CD14-positive monocyte (primary cell): ENCODE measurements at regions not wholly inside any gene's neighbourhood (a gene's known extent, or its start where the extent isn't known, plus 50 kb on each side); places are given as distances from the start of the nearest gene placed in this dataset.

ENCODE experiments used
- DNase-seq, 3 donors: peaks; one replicate each; pipeline ENCODE4 v3.0.0-alpha.2; 2011 to 2022
- H2AFZ ChIP-seq: 2 replicates; pipeline ENCODE4 v1.6.0; 2012; ENCODE audit warnings: mild to moderate bottlenecking, low read depth, low read length, inconsistent platforms; ENCODE audit not compliant: insufficient read depth, poor library complexity, severe bottlenecking
- H3K27ac ChIP-seq, 2 donors: 1 replicate in 1 of 2; 2 replicates in 1 of 2; pipeline ENCODE4 v1.5.1; 2012 to 2013; ENCODE audit warnings: low read length in 2 of 2, control low read depth in 1 of 2, inconsistent platforms in 1 of 2, low read depth in 1 of 2, mild to moderate bottlenecking in 1 of 2
- H3K27me3 ChIP-seq, 2 donors: one replicate each; pipeline versions ENCODE4 v1.6.0 to v1.6.1; 2011 to 2013; ENCODE audit warnings: low read length in 2 of 2; ENCODE audit not compliant: control insufficient read depth in 2 of 2, insufficient read depth in 2 of 2
- H3K36me3 ChIP-seq, 2 donors: replicated peaks in 1 of 2; 1 replicate in 1 of 2; 2 replicates in 1 of 2; pipeline versions ENCODE4 v1.5.1 to v1.6.1; 2012 to 2013; ENCODE audit warnings: low read length in 2 of 2, control low read depth in 1 of 2, inconsistent platforms in 1 of 2, mild to moderate bottlenecking in 1 of 2; ENCODE audit not compliant: insufficient read depth in 2 of 2, control insufficient read depth in 1 of 2
- H3K4me1 ChIP-seq, 2 donors: 1 replicate in 1 of 2; 2 replicates in 1 of 2; pipeline versions ENCODE4 v1.5.1 to v1.6.1; 2012 to 2013; ENCODE audit warnings: low read length in 2 of 2, control low read depth in 1 of 2, inconsistent platforms in 1 of 2, mild to moderate bottlenecking in 1 of 2, moderate library complexity in 1 of 2; ENCODE audit not compliant: insufficient read depth in 2 of 2, control insufficient read depth in 1 of 2
- H3K4me2 ChIP-seq: replicated peaks from 2 replicates; pipeline ENCODE3; 2012; ENCODE audit warnings: low read length, moderate library complexity, mild to moderate bottlenecking; ENCODE audit not compliant: poor library complexity, severe bottlenecking; ENCODE audit errors: extremely low read depth
- H3K4me3 ChIP-seq, 3 experiments: fragments of 200-600 bp in 1 of 3; sonication (generic) in 1 of 3; replicated peaks in 1 of 3; 1 replicate in 2 of 3; 2 replicates in 1 of 3; pipeline ENCODE4 v1.5.1; 2011 to 2013; ENCODE audit warnings: low read length in 3 of 3, mild to moderate bottlenecking in 3 of 3, control low read depth in 2 of 3, low read depth in 2 of 3, inconsistent platforms in 1 of 3, moderate library complexity in 1 of 3
- H3K79me2 ChIP-seq: 2 replicates; pipeline ENCODE4 v1.6.0; 2012; ENCODE audit warnings: mild to moderate bottlenecking, control low read depth, inconsistent platforms, low read length, moderate library complexity; ENCODE audit not compliant: insufficient read depth
- H3K9ac ChIP-seq: 2 replicates; pipeline ENCODE4 v1.6.0; 2017; ENCODE audit warnings: low read length, mild to moderate bottlenecking; ENCODE audit not compliant: insufficient read depth, poor library complexity, severe bottlenecking
- H3K9me3 ChIP-seq, 2 donors: replicated peaks in 1 of 2; 1 replicate in 1 of 2; 2 replicates in 1 of 2; pipeline versions ENCODE4 v1.5.1 to v1.6.1; 2012 to 2013; ENCODE audit warnings: low read length in 2 of 2, control low read depth in 1 of 2; ENCODE audit not compliant: control insufficient read depth in 1 of 2, insufficient read depth in 1 of 2
- H4K20me1 ChIP-seq: 2 replicates; pipeline ENCODE4 v1.6.0; 2012; ENCODE audit warnings: mild to moderate bottlenecking, low read length, control low read depth, moderate library complexity; ENCODE audit not compliant: insufficient read depth
- H3K27ac Mint-ChIP-seq, 7 donors: one replicate each; pipeline ENCODE4 v1.8.0; 2020; ENCODE audit warnings: mild to moderate bottlenecking in 7 of 7, mixed read lengths in 7 of 7, moderate library complexity in 6 of 7, inconsistent platforms in 2 of 7
- H3K27me3 Mint-ChIP-seq, 3 donors: one replicate each; pipeline ENCODE4 v1.8.0; 2021 to 2022; ENCODE audit warnings: low read depth in 3 of 3, mild to moderate bottlenecking in 3 of 3, mixed read lengths in 3 of 3, moderate library complexity in 3 of 3, inconsistent platforms in 1 of 3
- H3K36me3 Mint-ChIP-seq, 2 donors: one replicate each; pipeline ENCODE4 v1.8.0; 2020; ENCODE audit warnings: mixed read lengths in 2 of 2, inconsistent platforms in 1 of 2, mild to moderate bottlenecking in 1 of 2
- H3K4me1 Mint-ChIP-seq: one replicate; pipeline ENCODE4 v1.8.0; 2020; ENCODE audit warnings: mild to moderate bottlenecking, mixed read lengths
- H3K4me3 Mint-ChIP-seq, 2 donors: one replicate each; pipeline ENCODE4 v1.8.0; 2020; ENCODE audit warnings: mild to moderate bottlenecking in 2 of 2, mixed read lengths in 2 of 2, moderate library complexity in 1 of 2
- H3K9me3 Mint-ChIP-seq, 7 donors: one replicate each; pipeline ENCODE4 v1.8.0; 2020 to 2022; ENCODE audit warnings: mixed read lengths in 7 of 7, mild to moderate bottlenecking in 6 of 7, moderate library complexity in 6 of 7, inconsistent platforms in 2 of 7
- WGBS: methylation state at CpG from one replicate; pipeline ENCODE4 v1.1.5; 2013; ENCODE audit warnings: missing lambda C conversion rate; ENCODE audit not compliant: insufficient coverage; 5-methylcytosine and 5-hydroxymethylcytosine counted together
- intact Hi-C, 2 donors: fragments of 100-400 bp; cut with micrococcal nuclease; formaldehyde crosslinking; loops; one replicate each; pipeline versions ENCODE4 v1.15.0 to v1.15.1; 2023
- TF ChIP-seq, protein P1 (sequence below): fragments of 200-600 bp; IDR thresholded peaks from one replicate; pipeline ENCODE4 v1.8.0; 2022; ENCODE audit warnings: antibody characterized with exemption, mild to moderate bottlenecking

DNA sequence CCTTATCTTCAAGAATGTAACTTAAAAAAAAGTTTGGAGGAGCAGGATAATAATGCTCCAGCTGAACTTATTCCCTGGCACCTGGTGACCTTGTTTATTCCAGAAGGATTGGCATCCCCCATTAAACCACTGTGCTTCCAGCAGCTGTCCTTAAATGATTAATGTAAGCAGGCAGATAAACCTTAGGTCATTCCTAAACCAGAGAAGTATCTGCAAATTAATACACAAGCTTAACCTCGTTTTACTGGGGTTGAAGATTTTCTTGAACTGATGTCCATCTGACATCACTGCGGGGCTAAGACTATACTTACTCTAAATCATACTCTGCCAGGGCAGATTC, 116.1 kb upstream of the PALS2 start:
- Histone ChIP-seq H3K9ac (no peak overlapping the region), H3K27me3 (no peaks in the 10 kb centered on the region), H3K4me3 (no peak overlapping the region), H3K9me3 (no peaks in the 10 kb centered on the region), H3K27ac (no peak overlapping the region), H2AFZ (no peak overlapping the region), H3K4me2 (no peak overlapping the region), H3K79me2 (no peaks in the 10 kb centered on the region), H4K20me1 (no peaks in the 10 kb centered on the region), H3K4me1 (no peaks in the 10 kb centered on the region), H3K36me3 (no peaks in the 10 kb centered on the region)
- H3K27me3 Mint-ChIP-seq: peaks cover 0 to 2% (median 0%) of the 10 kb centered on the region in 3 donors
- DNase-seq: no peak
- TF ChIP-seq, protein P1, sequence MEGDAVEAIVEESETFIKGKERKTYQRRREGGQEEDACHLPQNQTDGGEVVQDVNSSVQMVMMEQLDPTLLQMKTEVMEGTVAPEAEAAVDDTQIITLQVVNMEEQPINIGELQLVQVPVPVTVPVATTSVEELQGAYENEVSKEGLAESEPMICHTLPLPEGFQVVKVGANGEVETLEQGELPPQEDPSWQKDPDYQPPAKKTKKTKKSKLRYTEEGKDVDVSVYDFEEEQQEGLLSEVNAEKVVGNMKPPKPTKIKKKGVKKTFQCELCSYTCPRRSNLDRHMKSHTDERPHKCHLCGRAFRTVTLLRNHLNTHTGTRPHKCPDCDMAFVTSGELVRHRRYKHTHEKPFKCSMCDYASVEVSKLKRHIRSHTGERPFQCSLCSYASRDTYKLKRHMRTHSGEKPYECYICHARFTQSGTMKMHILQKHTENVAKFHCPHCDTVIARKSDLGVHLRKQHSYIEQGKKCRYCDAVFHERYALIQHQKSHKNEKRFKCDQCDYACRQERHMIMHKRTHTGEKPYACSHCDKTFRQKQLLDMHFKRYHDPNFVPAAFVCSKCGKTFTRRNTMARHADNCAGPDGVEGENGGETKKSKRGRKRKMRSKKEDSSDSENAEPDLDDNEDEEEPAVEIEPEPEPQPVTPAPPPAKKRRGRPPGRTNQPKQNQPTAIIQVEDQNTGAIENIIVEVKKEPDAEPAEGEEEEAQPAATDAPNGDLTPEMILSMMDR: no peak
- H3K4me3 Mint-ChIP-seq: no peak overlapping the region
- no peak overlapping the region for H3K27ac Mint-ChIP-seq
- WGBS: 60% methylated on average over 1 of the region's 2 CpGs
- peaks cover 0 to 4% (median 0%) of the 10 kb centered on the region in 7 donors for H3K9me3 Mint-ChIP-seq
- intact Hi-C loops: no loop called here
- H3K4me1 Mint-ChIP-seq: no peaks in the 10 kb centered on the region
- no peaks in the 10 kb centered on the region for H3K36me3 Mint-ChIP-seq

DNA sequence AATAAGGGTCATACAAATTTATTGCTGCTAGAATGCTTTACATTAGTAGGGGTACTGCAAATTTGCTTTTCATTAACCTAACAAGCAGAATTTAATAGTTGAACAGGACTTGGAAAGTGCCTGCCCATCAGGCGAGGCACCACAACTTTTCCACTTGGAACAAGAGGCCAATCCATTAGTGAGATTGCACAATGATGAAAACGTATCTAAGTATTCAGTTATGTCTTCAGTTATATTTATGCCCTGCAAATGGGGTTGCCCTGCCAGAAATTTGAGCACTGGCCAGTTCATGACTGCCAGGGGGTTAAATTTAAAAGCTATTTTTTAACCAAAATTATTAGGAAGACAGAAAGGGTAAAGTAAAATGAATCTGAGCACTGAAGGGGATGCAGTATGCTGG, 111.1 kb upstream of the PALS2 start:
- Histone ChIP-seq H3K27ac (no peak overlapping the region), H3K79me2 (no peaks in the 10 kb centered on the region), H3K27me3 (no peaks in the 10 kb centered on the region), H3K9ac (no peak overlapping the region), H3K4me1 (no peaks in the 10 kb centered on the region), H3K9me3 (no peaks in the 10 kb centered on the region), H3K36me3 (no peaks in the 10 kb centered on the region), H4K20me1 (no peaks in the 10 kb centered on the region), H2AFZ (no peak overlapping the region), H3K4me2 (no peak overlapping the region), H3K4me3 (no peak overlapping the region)
- H3K27ac Mint-ChIP-seq: no peak overlapping the region
- H3K36me3 Mint-ChIP-seq: no peaks in the 10 kb centered on the region
- H3K4me1 Mint-ChIP-seq: no peaks in the 10 kb centered on the region
- DNase-seq: no peak
- TF ChIP-seq, protein P1: no peak
- no peak overlapping the region for H3K4me3 Mint-ChIP-seq
- H3K27me3 Mint-ChIP-seq: no peaks in the 10 kb centered on the region
- intact Hi-C loops: no loop called here
- H3K9me3 Mint-ChIP-seq: peaks cover 0 to 4% (median 0%) of the 10 kb centered on the region in 7 donors
- WGBS: no CpG with 5 or more reads among the region's 2 CpGs
